ENCODE measurements at regions not wholly inside any gene's neighbourhood (a gene's known extent, or its start where the extent isn't known, plus 50 kb on each side); places are given as distances from the start of the nearest gene placed in this dataset.

GRCh38 chr3:21062831-21063294 is 688.1 kb downstream of the ZNF385D start:
- TF ChIP-seq CTCF (IDR thresholded peaks at IDR 0.05): no peak
- no peak for TF ChIP-seq POLR2A (IDR thresholded peaks at IDR 0.05)
- no peaks in the 10 kb centered on the region for H3K9me3 ChIP-seq
- no peaks in the 10 kb centered on the region for H3K36me3 ChIP-seq
- no peaks in the 10 kb centered on the region for H3K4me1 ChIP-seq
- DNase-seq: no peak
- H3K4me3 ChIP-seq: no peak overlapping the region
- no peak overlapping the region for H3K27ac ChIP-seq
- no peaks in the 10 kb centered on the region for H3K27me3 ChIP-seq

- no peaks in the 10 kb centered on the region for H3K9me3 ChIP-seq
- no peaks in the 10 kb centered on the region for H3K27me3 ChIP-seq
- H3K4me1 ChIP-seq: no peaks in the 10 kb centered on the region
- DNase-seq: no peak
- H3K4me3 ChIP-seq: no peak overlapping the region
- H3K27ac ChIP-seq: no peak overlapping the region
- TF ChIP-seq POLR2A (IDR thresholded peaks at IDR 0.05): no peak
- TF ChIP-seq CTCF (IDR thresholded peaks at IDR 0.05): no peak
- H3K36me3 ChIP-seq: no peaks in the 10 kb centered on the region
Observed at GRCh38 chr3:21059404-21059803, 691.6 kb downstream of the ZNF385D start.

- H3K36me3 ChIP-seq: no peaks in the 10 kb centered on the region
Observed at GRCh38 chr3:21056293-21056692, 694.7 kb downstream of the ZNF385D start.

GRCh38 chr3:21055015-21055414 is 696.0 kb downstream of the ZNF385D start:
- TF ChIP-seq POLR2A (IDR thresholded peaks at IDR 0.05): no peak

More at GRCh38 chr3:21056293-21056692, 694.7 kb downstream of the ZNF385D start:
- Histone ChIP-seq H3K27me3 (no peaks in the 10 kb centered on the region), H3K9me3 (no peaks in the 10 kb centered on the region), H3K4me1 (no peaks in the 10 kb centered on the region), H3K27ac (no peak overlapping the region), H3K4me3 (no peak overlapping the region)
- no peak for DNase-seq
- TF ChIP-seq POLR2A (IDR thresholded peaks at IDR 0.05): no peak
- no peak for TF ChIP-seq CTCF (IDR thresholded peaks at IDR 0.05)

GRCh38 chr3:21054064-21054463 is 696.9 kb downstream of the ZNF385D start:
- H3K9me3 ChIP-seq: no peaks in the 10 kb centered on the region
- no peak overlapping the region for H3K27ac ChIP-seq
- TF ChIP-seq CTCF (IDR thresholded peaks at IDR 0.05) (no peak), POLR2A (IDR thresholded peaks at IDR 0.05) (no peak)
- H3K4me3 ChIP-seq: no peak overlapping the region
- no peaks in the 10 kb centered on the region for H3K4me1 ChIP-seq
- no peaks in the 10 kb centered on the region for H3K36me3 ChIP-seq
- no peak for DNase-seq
- H3K27me3 ChIP-seq: no peaks in the 10 kb centered on the region

More at GRCh38 chr3:21055015-21055414, 696.0 kb downstream of the ZNF385D start:
- H3K36me3 ChIP-seq: no peaks in the 10 kb centered on the region
- no peaks in the 10 kb centered on the region for H3K4me1 ChIP-seq
- no peak overlapping the region for H3K27ac ChIP-seq
- H3K9me3 ChIP-seq: no peaks in the 10 kb centered on the region
- DNase-seq: no peak
- H3K27me3 ChIP-seq: no peaks in the 10 kb centered on the region
- no peak overlapping the region for H3K4me3 ChIP-seq

- TF ChIP-seq CTCF (IDR thresholded peaks at IDR 0.05): no peak
- TF ChIP-seq POLR2A (IDR thresholded peaks at IDR 0.05): no peak
- Histone ChIP-seq H3K36me3 (no peaks in the 10 kb centered on the region), H3K27me3 (no peaks in the 10 kb centered on the region), H3K27ac (no peak overlapping the region), H3K9me3 (no peaks in the 10 kb centered on the region), H3K4me1 (no peaks in the 10 kb centered on the region), H3K4me3 (no peak overlapping the region)
- DNase-seq: no peak
Observed at GRCh38 chr3:21049334-21050062, 701.5 kb downstream of the ZNF385D start.

Data from Peyer's patch (tissue), 4 donors.